GM23338 (cell line): ENCODE measurements at regions not wholly inside any gene's neighbourhood (a gene's known extent, or its start where the extent isn't known, plus 50 kb on each side); places are given as distances from the start of the nearest gene placed in this dataset.

ENCODE experiments used
- ATAC-seq: fragments of 200-7000 bp; cut with Tn5 transposase; 3 replicates; pipeline ENCODE4 v1.9.1; 2020
- DNase-seq: peaks from one replicate; pipeline ENCODE4 v3.0.0-alpha.2; 2015; ENCODE audit warnings: low spot score
- H2AFZ ChIP-seq: fragments of 200-600 bp; sonication (generic); 2 replicates; pipeline ENCODE4 v1.8.0; 2016; ENCODE audit warnings: antibody characterized with exemption, mild to moderate bottlenecking, moderate library complexity
- H3F3A ChIP-seq: fragments of 200-600 bp; sonication (generic); replicated peaks from 2 replicates; pipeline ENCODE4 v1.8.0; 2017; ENCODE audit warnings: antibody characterized with exemption, mixed run types, low read depth
- H3K27ac ChIP-seq: fragments of 200-600 bp; sonication (generic); 2 replicates; pipeline ENCODE4 v1.6.1; 2016; ENCODE audit warnings: low read depth
- H3K27me3 ChIP-seq: fragments of 200-600 bp; sonication (generic); 2 replicates; pipeline ENCODE4 v1.8.0; 2016; ENCODE audit warnings: mild to moderate bottlenecking, mixed run types, moderate library complexity; ENCODE audit not compliant: insufficient read depth
- H3K36me3 ChIP-seq: fragments of 200-600 bp; sonication (generic); 2 replicates; pipeline ENCODE4 v1.8.0; 2016; ENCODE audit warnings: mild to moderate bottlenecking; ENCODE audit not compliant: insufficient read depth
- H3K4me1 ChIP-seq: fragments of 200-600 bp; sonication (generic); 2 replicates; pipeline ENCODE4 v1.8.0; 2016; ENCODE audit warnings: mild to moderate bottlenecking, moderate library complexity; ENCODE audit not compliant: insufficient read depth
- H3K4me2 ChIP-seq: fragments of 200-600 bp; sonication (generic); 2 replicates; pipeline ENCODE4 v1.7.1; 2017; ENCODE audit warnings: mixed run types
- H3K4me3 ChIP-seq: fragments of 200-600 bp; sonication (generic); 2 replicates; pipeline ENCODE4 v1.6.1; 2016; ENCODE audit warnings: mixed run types
- H3K79me2 ChIP-seq: fragments of 200-600 bp; sonication (generic); replicated peaks from 2 replicates; pipeline ENCODE4 v1.8.0; 2017; ENCODE audit warnings: mild to moderate bottlenecking; ENCODE audit not compliant: insufficient read depth
- H3K9me2 ChIP-seq: fragments of 200-600 bp; sonication (generic); 2 replicates; pipeline ENCODE4 v1.8.0; 2017; ENCODE audit not compliant: insufficient read depth
- H4K20me1 ChIP-seq: fragments of 200-600 bp; sonication (generic); replicated peaks from 2 replicates; pipeline ENCODE4 v1.8.0; 2017; ENCODE audit warnings: mild to moderate bottlenecking; ENCODE audit not compliant: insufficient read depth
- H3K27ac Mint-ChIP-seq: 2 replicates; pipeline ENCODE4 v1.8.0; 2020; ENCODE audit warnings: inconsistent platforms, mild to moderate bottlenecking, moderate library complexity, mixed read lengths
- H3K27me3 Mint-ChIP-seq: 3 replicates; pipeline ENCODE4 v1.8.0; 2022; ENCODE audit warnings: low read depth, mild to moderate bottlenecking, moderate library complexity, mixed read lengths, inconsistent platforms; ENCODE audit not compliant: insufficient read depth, poor library complexity
- H3K36me3 Mint-ChIP-seq: 3 replicates; pipeline ENCODE4 v1.8.0; 2021; ENCODE audit warnings: low read depth, mild to moderate bottlenecking, inconsistent platforms, moderate library complexity, mixed read lengths
- H3K4me1 Mint-ChIP-seq: 3 replicates; pipeline ENCODE4 v1.8.0; 2020; ENCODE audit warnings: mild to moderate bottlenecking, inconsistent platforms, mixed read lengths
- H3K4me3 Mint-ChIP-seq: 3 replicates; pipeline ENCODE4 v1.8.0; 2021; ENCODE audit warnings: moderate library complexity, mild to moderate bottlenecking, inconsistent platforms, mixed read lengths
- H3K9me3 Mint-ChIP-seq: 3 replicates; pipeline ENCODE4 v1.8.0; 2020; ENCODE audit warnings: moderate library complexity, mild to moderate bottlenecking, inconsistent platforms, mixed read lengths
- CREB1 ChIP-seq: fragments of 250-450 bp; sonication (Bioruptor Pico); IDR thresholded peaks from 2 replicates; pipeline ENCODE4 v1.5.0; 2020; ENCODE audit warnings: low read depth, mild to moderate bottlenecking, moderate library complexity
- EZH2 ChIP-seq: fragments of 200-600 bp; sonication (generic); IDR thresholded peaks from one replicate; pipeline ENCODE4 v1.8.0; 2017; ENCODE audit warnings: antibody characterized with exemption, mild to moderate bottlenecking, low read depth; ENCODE audit not compliant: unreplicated experiment
- EZH2phosphoT487 ChIP-seq: fragments of 200-600 bp; sonication (generic); IDR thresholded peaks from one replicate; pipeline ENCODE4 v1.8.1; 2018; ENCODE audit warnings: antibody characterized with exemption; ENCODE audit not compliant: unreplicated experiment
- JUNB ChIP-seq: IDR thresholded peaks from one replicate; pipeline ENCODE4 v1.6.1; 2016; ENCODE audit warnings: antibody characterized with exemption; ENCODE audit not compliant: unreplicated experiment
- NANOG ChIP-seq: IDR thresholded peaks from 2 replicates; pipeline ENCODE4 v1.6.1; 2016; ENCODE audit warnings: antibody characterized with exemption, borderline replicate concordance
- POLR2AphosphoS5 ChIP-seq: IDR thresholded peaks from 2 replicates; pipeline ENCODE4 v1.6.1; 2016; ENCODE audit warnings: antibody characterized with exemption, low read depth
- STAT1 ChIP-seq: IDR thresholded peaks from one replicate; pipeline ENCODE4 v1.6.1; 2016; ENCODE audit warnings: antibody characterized with exemption; ENCODE audit not compliant: unreplicated experiment
- ZNF114 ChIP-seq: fragments of 250-450 bp; sonication (Bioruptor Pico); IDR thresholded peaks from 2 replicates; pipeline ENCODE4 v1.5.0; 2020; ENCODE audit warnings: mild to moderate bottlenecking, moderate library complexity
- ZNF331 ChIP-seq: fragments of 250-450 bp; sonication (Bioruptor Pico); IDR thresholded peaks from 2 replicates; pipeline ENCODE4 v1.5.0; 2020; ENCODE audit warnings: low read depth, mild to moderate bottlenecking, moderate library complexity
- TF ChIP-seq, protein P1 (sequence below): fragments of 250-450 bp; sonication (Bioruptor Pico); IDR thresholded peaks from 2 replicates; pipeline ENCODE4 v1.5.0; 2020; ENCODE audit warnings: mild to moderate bottlenecking, moderate library complexity
- TF ChIP-seq, protein P2 (sequence below), 2 experiments: fragments of 200-600 bp in 1 of 2; sonication (generic) in 1 of 2; conservative IDR thresholded peaks; 2 replicates each; pipeline versions ENCODE4 v1.5.1 to v1.6.1; 2016 to 2017; ENCODE audit warnings: antibody characterized with exemption in 2 of 2, low read depth in 2 of 2, mild to moderate bottlenecking in 2 of 2, moderate library complexity in 1 of 2
- TF ChIP-seq, protein P3 (sequence below): IDR thresholded peaks from 2 replicates; pipeline ENCODE4 v1.6.1; 2016; ENCODE audit warnings: antibody characterized with exemption
- TF ChIP-seq, protein P4 (sequence below): IDR thresholded peaks from one replicate; pipeline ENCODE4 v1.6.1; 2018; ENCODE audit warnings: antibody characterized with exemption; ENCODE audit not compliant: unreplicated experiment

DNA sequence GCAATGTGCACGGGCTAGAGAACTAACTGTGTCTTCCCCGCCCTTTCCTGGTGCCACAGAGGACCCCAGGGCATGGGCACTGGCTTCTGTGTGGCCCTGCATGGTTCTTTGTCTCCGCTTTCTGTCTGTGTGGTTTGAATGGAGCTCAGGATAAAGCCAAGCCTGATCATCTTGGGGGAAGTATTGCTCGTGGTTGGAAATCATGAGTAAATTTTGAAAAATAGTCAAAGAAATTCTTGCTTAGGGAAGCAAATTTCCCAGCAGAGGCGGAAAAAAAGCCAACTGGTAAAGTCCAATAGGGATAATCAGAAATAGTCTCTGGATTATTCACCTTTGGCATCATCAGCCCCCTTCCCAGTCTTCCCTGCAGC is 55.4 kb downstream of the MAGEF1 start:
- no peak overlapping the region; the same call in 1 of the 2 replicates for H3K4me2 ChIP-seq

More for the DNA sequence above, 55.4 kb downstream of the MAGEF1 start:
- TF ChIP-seq, protein P1, sequence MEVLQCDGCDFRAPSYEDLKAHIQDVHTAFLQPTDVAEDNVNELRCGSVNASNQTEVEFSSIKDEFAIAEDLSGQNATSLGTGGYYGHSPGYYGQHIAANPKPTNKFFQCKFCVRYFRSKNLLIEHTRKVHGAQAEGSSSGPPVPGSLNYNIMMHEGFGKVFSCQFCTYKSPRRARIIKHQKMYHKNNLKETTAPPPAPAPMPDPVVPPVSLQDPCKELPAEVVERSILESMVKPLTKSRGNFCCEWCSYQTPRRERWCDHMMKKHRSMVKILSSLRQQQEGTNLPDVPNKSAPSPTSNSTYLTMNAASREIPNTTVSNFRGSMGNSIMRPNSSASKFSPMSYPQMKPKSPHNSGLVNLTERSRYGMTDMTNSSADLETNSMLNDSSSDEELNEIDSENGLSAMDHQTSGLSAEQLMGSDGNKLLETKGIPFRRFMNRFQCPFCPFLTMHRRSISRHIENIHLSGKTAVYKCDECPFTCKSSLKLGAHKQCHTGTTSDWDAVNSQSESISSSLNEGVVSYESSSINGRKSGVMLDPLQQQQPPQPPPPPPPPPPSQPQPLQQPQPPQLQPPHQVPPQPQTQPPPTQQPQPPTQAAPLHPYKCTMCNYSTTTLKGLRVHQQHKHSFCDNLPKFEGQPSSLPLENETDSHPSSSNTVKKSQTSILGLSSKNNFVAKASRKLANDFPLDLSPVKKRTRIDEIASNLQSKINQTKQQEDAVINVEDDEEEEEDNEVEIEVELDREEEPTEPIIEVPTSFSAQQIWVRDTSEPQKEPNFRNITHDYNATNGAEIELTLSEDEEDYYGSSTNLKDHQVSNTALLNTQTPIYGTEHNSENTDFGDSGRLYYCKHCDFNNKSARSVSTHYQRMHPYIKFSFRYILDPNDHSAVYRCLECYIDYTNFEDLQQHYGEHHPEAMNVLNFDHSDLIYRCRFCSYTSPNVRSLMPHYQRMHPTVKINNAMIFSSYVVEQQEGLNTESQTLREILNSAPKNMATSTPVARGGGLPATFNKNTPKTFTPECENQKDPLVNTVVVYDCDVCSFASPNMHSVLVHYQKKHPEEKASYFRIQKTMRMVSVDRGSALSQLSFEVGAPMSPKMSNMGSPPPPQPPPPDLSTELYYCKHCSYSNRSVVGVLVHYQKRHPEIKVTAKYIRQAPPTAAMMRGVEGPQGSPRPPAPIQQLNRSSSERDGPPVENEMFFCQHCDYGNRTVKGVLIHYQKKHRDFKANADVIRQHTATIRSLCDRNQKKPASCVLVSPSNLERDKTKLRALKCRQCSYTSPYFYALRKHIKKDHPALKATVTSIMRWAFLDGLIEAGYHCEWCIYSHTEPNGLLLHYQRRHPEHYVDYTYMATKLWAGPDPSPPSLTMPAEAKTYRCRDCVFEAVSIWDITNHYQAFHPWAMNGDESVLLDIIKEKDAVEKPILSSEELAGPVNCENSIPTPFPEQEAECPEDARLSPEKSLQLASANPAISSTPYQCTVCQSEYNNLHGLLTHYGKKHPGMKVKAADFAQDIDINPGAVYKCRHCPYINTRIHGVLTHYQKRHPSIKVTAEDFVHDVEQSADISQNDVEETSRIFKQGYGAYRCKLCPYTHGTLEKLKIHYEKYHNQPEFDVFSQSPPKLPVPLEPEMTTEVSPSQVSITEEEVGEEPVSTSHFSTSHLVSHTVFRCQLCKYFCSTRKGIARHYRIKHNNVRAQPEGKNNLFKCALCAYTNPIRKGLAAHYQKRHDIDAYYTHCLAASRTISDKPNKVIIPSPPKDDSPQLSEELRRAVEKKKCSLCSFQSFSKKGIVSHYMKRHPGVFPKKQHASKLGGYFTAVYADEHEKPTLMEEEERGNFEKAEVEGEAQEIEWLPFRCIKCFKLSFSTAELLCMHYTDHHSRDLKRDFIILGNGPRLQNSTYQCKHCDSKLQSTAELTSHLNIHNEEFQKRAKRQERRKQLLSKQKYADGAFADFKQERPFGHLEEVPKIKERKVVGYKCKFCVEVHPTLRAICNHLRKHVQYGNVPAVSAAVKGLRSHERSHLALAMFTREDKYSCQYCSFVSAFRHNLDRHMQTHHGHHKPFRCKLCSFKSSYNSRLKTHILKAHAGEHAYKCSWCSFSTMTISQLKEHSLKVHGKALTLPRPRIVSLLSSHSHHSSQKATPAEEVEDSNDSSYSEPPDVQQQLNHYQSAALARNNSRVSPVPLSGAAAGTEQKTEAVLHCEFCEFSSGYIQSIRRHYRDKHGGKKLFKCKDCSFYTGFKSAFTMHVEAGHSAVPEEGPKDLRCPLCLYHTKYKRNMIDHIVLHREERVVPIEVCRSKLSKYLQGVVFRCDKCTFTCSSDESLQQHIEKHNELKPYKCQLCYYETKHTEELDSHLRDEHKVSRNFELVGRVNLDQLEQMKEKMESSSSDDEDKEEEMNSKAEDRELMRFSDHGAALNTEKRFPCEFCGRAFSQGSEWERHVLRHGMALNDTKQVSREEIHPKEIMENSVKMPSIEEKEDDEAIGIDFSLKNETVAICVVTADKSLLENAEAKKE (CRISPR knock-in tag): no peak
- TF ChIP-seq JUNB (no peak), POLR2AphosphoS5 (no peak), EZH2phosphoT487 (no peak), STAT1 (no peak), ZNF114 (CRISPR knock-in tag) (no peak), ZNF331 (no peak), CREB1 (CRISPR knock-in tag) (no peak), NANOG (no peak), EZH2 (no peak)
- TF ChIP-seq, protein P2, sequence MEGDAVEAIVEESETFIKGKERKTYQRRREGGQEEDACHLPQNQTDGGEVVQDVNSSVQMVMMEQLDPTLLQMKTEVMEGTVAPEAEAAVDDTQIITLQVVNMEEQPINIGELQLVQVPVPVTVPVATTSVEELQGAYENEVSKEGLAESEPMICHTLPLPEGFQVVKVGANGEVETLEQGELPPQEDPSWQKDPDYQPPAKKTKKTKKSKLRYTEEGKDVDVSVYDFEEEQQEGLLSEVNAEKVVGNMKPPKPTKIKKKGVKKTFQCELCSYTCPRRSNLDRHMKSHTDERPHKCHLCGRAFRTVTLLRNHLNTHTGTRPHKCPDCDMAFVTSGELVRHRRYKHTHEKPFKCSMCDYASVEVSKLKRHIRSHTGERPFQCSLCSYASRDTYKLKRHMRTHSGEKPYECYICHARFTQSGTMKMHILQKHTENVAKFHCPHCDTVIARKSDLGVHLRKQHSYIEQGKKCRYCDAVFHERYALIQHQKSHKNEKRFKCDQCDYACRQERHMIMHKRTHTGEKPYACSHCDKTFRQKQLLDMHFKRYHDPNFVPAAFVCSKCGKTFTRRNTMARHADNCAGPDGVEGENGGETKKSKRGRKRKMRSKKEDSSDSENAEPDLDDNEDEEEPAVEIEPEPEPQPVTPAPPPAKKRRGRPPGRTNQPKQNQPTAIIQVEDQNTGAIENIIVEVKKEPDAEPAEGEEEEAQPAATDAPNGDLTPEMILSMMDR (conservative IDR thresholded peaks at IDR 0.05; ENCODE audit: low read depth in 2 of 2): no peak
- TF ChIP-seq, protein P3, sequence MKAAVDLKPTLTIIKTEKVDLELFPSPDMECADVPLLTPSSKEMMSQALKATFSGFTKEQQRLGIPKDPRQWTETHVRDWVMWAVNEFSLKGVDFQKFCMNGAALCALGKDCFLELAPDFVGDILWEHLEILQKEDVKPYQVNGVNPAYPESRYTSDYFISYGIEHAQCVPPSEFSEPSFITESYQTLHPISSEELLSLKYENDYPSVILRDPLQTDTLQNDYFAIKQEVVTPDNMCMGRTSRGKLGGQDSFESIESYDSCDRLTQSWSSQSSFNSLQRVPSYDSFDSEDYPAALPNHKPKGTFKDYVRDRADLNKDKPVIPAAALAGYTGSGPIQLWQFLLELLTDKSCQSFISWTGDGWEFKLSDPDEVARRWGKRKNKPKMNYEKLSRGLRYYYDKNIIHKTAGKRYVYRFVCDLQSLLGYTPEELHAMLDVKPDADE: no peak
- TF ChIP-seq, protein P4, sequence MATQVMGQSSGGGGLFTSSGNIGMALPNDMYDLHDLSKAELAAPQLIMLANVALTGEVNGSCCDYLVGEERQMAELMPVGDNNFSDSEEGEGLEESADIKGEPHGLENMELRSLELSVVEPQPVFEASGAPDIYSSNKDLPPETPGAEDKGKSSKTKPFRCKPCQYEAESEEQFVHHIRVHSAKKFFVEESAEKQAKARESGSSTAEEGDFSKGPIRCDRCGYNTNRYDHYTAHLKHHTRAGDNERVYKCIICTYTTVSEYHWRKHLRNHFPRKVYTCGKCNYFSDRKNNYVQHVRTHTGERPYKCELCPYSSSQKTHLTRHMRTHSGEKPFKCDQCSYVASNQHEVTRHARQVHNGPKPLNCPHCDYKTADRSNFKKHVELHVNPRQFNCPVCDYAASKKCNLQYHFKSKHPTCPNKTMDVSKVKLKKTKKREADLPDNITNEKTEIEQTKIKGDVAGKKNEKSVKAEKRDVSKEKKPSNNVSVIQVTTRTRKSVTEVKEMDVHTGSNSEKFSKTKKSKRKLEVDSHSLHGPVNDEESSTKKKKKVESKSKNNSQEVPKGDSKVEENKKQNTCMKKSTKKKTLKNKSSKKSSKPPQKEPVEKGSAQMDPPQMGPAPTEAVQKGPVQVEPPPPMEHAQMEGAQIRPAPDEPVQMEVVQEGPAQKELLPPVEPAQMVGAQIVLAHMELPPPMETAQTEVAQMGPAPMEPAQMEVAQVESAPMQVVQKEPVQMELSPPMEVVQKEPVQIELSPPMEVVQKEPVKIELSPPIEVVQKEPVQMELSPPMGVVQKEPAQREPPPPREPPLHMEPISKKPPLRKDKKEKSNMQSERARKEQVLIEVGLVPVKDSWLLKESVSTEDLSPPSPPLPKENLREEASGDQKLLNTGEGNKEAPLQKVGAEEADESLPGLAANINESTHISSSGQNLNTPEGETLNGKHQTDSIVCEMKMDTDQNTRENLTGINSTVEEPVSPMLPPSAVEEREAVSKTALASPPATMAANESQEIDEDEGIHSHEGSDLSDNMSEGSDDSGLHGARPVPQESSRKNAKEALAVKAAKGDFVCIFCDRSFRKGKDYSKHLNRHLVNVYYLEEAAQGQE: no peak
- Mint-ChIP-seq H3K27ac (no peak overlapping the region), H3K4me1 (peaks cover 41% of the 10 kb centered on the region), H3K36me3 (no peaks in the 10 kb centered on the region), H3K27me3 (peaks cover 25% of the 10 kb centered on the region), H3K4me3 (no peak overlapping the region), H3K9me3 (peaks cover 3% of the 10 kb centered on the region; the same call in 1 of the 3 replicates)
- DNase-seq: no peak
- ATAC-seq: no peak
- Histone ChIP-seq H3K79me2 (no peaks in the 10 kb centered on the region), H4K20me1 (no peaks in the 10 kb centered on the region), H3K27ac (no peak overlapping the region), H3K9me2 (no peaks in the 10 kb centered on the region), H3K4me3 (no peak overlapping the region), H3K36me3 (no peaks in the 10 kb centered on the region), H3K4me1 (peaks cover 31% of the 10 kb centered on the region), H3K27me3 (no peaks in the 10 kb centered on the region), H3F3A (no peaks in the 10 kb centered on the region), H2AFZ (peak overlapping the region; percentile 72; the same call in 1 of the 2 replicates)
